Heart left ventricle (tissue), 16 donors: ENCODE measurements at regions not wholly inside any gene's neighbourhood (a gene's known extent, or its start where the extent isn't known, plus 50 kb on each side); places are given as distances from the start of the nearest gene placed in this dataset.
"Not testable (repeated sequence)": the region's sequence is repeated elsewhere in the genome, so short reads cannot be mapped to it uniquely, and the experiment has no call there.

ENCODE experiments used
- ATAC-seq, 4 donors: fragments of 200-7000 bp; cut with Tn5 transposase; one replicate each; pipeline ENCODE4 v1.9.1; 2020 to 2022; ENCODE audit warnings: moderate library complexity in 4 of 4, mild to moderate bottlenecking in 3 of 4, moderate number of reproducible peaks in 1 of 4
- DNase-seq, 5 donors: peaks; one replicate each; pipeline ENCODE4 v3.0.0-alpha.2; 2020
- H3K27ac ChIP-seq, 12 donors: fragments of 200-600 bp; sonication (generic) in 4 of 12; one replicate each; pipeline versions ENCODE4 v1.5.0 to v1.8.0; 2016 to 2022; ENCODE audit warnings: mild to moderate bottlenecking in 2 of 12
- H3K27me3 ChIP-seq, 9 donors: fragments of 200-600 bp; sonication (generic) in 2 of 9; one replicate each; pipeline versions ENCODE4 v1.5.1 to v1.8.0; 2016 to 2022; ENCODE audit warnings: mild to moderate bottlenecking in 3 of 9
- H3K36me3 ChIP-seq, 9 donors: fragments of 200-600 bp; sonication (generic) in 2 of 9; one replicate each; pipeline versions ENCODE4 v1.5.0 to v1.8.0; 2018 to 2022; ENCODE audit warnings: mild to moderate bottlenecking in 2 of 9
- H3K4me1 ChIP-seq, 12 donors: fragments of 200-600 bp; sonication (generic) in 4 of 12; one replicate each; pipeline versions ENCODE4 v1.5.0 to v1.8.0; 2016 to 2022; ENCODE audit warnings: mild to moderate bottlenecking in 3 of 12
- H3K4me3 ChIP-seq, 12 donors: fragments of 200-600 bp; sonication (generic) in 4 of 12; one replicate each; pipeline versions ENCODE4 v1.5.0 to v1.8.0; 2017 to 2022; ENCODE audit warnings: mild to moderate bottlenecking in 9 of 12, moderate library complexity in 4 of 12
- H3K9me3 ChIP-seq, 12 donors: fragments of 200-600 bp; sonication (generic) in 4 of 12; one replicate each; pipeline versions ENCODE4 v1.5.0 to v1.8.0; 2016 to 2022; ENCODE audit warnings: mild to moderate bottlenecking in 1 of 12
- POLR2A ChIP-seq, 2 donors: fragments of 450-650 bp; IDR thresholded peaks; one replicate each; pipeline ENCODE4 v1.6.1; 2017; ENCODE audit warnings: antibody characterized with exemption in 2 of 2, mild to moderate bottlenecking in 2 of 2, moderate library complexity in 2 of 2
- WGBS, 4 donors: extraction: QIAGEN DNeasy Blood & Tissue Kit in 2 of 4; methylation state at CpG; one replicate each; pipeline versions ENCODE4 v1.1.5 to v1.1.7; 2013 to 2018; 5-methylcytosine and 5-hydroxymethylcytosine counted together
- intact Hi-C, 10 donors: fragments of 100-400 bp; cut with DNase I; formaldehyde crosslinking; loops; one replicate each; pipeline versions ENCODE4 v1.11.1 to v1.14.2; 2022
- TF ChIP-seq, protein P1 (sequence below), 12 donors: fragments of 200-600 bp; sonication (generic) in 4 of 12; IDR thresholded peaks; one replicate each; pipeline versions ENCODE4 v1.5.0 to v1.8.0; 2018 to 2022; ENCODE audit warnings: antibody characterized with exemption in 12 of 12, mild to moderate bottlenecking in 5 of 12
- donor health status: ischemic (EF 13 %, LVEDD 7.1; RV severe dilation, severe dysfunction).
- donor health status: healthy with polysubstance abuse.
- donor health status: DM: no; HTN: yes; CAD: no.
- donor health status: DM: no; HTN: no; CAD: no.
- donor health status: ischemic (EF 25% LVEDD 6.9; RV normal size, moderate dysfunction).
- donor health status: ischemic (EF 25% LVEDD 5.7; RV mildly dilated, moderate dysfunction).
- donor health status: healthy.
- donor health status: DM: yes; HTN: yes; CAD: no.
- donor health status: ischemic (EF 35%, LVEDD 5.7; RV mildly dilated, moderate dysfunction).
- donor health status: nonischemic (EF 11% LVEDD 7.7; RV severe dilation, severe dysfunction).
- donor health status: DM: yes; HTN: yes; CAD: no.
- donor health status: PGD.
- donor health status: ischemic (EF 29% LVEDD 5.4; RV normal size, mild dysfunction).
- donor health status: nonischemic (EF 23%, LVEDD 6.1; RV moderate dilation, normal function).

DNA sequence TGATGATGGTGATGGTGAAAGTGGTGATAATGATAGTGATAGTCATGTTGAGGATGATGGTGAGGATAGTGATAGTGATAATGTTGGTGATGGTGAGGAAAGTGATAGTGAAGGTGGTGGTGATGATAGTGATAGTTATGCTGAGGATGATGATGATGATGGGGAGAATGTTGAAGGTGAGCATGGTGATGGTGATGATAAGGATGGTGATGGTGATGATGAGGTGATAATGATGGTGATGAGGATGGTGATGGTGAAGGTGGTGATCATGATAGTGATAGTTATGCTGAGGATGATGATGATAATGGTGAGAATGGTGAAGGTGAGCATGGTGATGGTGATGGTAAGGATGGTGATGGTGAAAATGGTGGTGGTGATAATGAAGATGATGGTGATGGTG lies 64.9 kb upstream of the ZNF337 start:
- no peak for DNase-seq

DNA sequence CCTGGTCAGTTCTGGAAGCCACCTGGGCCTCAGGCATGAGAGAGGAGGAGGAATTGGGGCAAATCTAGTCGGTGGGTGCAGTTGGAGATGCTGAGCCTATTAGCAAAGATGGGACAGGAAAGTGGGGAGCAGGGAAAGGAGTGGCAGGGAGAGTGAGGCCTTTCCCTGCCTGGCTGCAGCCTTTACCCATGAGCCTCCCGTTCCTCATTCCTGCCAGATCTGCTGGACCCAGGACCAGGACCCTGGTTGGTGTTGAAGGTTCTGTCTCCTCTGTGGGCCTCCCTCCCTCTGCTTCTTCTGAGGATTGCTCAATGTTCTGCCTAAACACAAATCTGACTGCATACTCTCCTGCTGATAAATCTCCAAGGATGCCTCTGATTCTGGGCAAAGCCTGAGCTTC lies 64.4 kb upstream of the ZNF337 start:
- intact Hi-C loops, ATAC-seq, H3K27ac ChIP-seq, DNase-seq, H3K4me3 ChIP-seq, H3K9me3 ChIP-seq, H3K4me1 ChIP-seq, H3K36me3 ChIP-seq: not testable (repeated sequence)
- H3K27me3 ChIP-seq: peaks cover 0 to 12% (median 0%) of the 10 kb centered on the region in 9 donors
- WGBS, 4 donors: 64 to 83% (median 76%) methylated on average over 2 of the region's 2 CpGs

More for the DNA sequence above, 64.9 kb upstream of the ZNF337 start:
- intact Hi-C loops: no loop called here
- Histone ChIP-seq H3K4me3 (no peak overlapping the region), H3K27me3 (peaks cover 0 to 12% (median 0%) of the 10 kb centered on the region in 9 donors), H3K36me3 (no peaks in the 10 kb centered on the region), H3K4me1 (no peaks in the 10 kb centered on the region), H3K27ac (no peak overlapping the region), H3K9me3 (no peaks in the 10 kb centered on the region)
- no peak for ATAC-seq
- TF ChIP-seq POLR2A (IDR thresholded peaks at IDR 0.05): no peak
- TF ChIP-seq, protein P1, sequence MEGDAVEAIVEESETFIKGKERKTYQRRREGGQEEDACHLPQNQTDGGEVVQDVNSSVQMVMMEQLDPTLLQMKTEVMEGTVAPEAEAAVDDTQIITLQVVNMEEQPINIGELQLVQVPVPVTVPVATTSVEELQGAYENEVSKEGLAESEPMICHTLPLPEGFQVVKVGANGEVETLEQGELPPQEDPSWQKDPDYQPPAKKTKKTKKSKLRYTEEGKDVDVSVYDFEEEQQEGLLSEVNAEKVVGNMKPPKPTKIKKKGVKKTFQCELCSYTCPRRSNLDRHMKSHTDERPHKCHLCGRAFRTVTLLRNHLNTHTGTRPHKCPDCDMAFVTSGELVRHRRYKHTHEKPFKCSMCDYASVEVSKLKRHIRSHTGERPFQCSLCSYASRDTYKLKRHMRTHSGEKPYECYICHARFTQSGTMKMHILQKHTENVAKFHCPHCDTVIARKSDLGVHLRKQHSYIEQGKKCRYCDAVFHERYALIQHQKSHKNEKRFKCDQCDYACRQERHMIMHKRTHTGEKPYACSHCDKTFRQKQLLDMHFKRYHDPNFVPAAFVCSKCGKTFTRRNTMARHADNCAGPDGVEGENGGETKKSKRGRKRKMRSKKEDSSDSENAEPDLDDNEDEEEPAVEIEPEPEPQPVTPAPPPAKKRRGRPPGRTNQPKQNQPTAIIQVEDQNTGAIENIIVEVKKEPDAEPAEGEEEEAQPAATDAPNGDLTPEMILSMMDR (IDR thresholded peaks at IDR 0.05): no peak

DNA sequence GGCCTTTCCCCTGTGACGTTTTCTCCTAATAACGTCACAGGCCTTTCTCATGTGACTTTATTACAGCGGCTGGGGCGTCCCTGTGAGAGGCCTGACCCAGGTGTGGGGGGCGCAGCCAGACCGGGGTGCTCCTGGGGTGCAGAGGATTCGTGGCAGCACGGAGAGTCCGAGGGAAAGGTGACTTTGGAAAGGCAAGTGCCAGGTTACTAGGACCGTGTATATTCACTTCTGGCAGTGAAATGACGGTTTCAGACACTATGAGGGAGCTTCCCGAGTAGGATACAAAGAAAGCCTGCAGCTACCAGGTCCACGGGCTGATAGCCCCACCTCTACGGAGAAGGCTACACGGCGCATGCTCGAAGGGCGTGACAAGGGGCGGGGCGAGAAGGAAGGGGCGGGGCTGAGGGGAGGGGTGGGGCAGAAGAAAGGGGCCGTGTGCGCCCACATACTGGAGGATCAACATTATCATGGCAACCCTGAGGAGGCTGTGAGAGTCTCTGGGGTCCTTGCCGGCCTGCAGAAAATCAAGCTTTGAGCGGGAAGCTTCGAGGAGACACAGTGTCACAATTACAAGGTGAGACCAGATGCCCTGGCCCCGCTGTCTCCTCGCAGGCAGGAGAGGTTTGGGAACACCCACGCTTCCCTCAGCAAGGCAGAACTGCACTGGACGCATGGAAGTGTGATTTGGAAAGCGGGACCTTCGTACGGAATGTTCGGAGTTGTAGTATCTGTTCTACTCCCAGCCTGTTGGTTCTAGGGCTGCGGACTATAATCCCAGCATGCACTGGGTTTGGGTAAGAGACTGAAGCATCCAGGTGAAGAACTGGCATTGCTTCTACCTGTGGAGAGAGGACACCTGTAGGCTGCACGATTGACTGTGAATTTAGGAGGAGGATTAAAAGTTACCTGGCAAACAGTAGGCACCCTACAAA lies 54.4 kb upstream of the ZNF337 start:
- peak overlapping the region in 11 of 12 donors; percentile 16 to 68 (median 52) for H3K4me3 ChIP-seq
- no peaks in the 10 kb centered on the region for H3K36me3 ChIP-seq
- TF ChIP-seq, protein P1 (IDR thresholded peaks at IDR 0.05): no peak
- TF ChIP-seq POLR2A (IDR thresholded peaks at IDR 0.05): peak in 1 of 2 donors; percentile 21
- H3K9me3 ChIP-seq: no peaks in the 10 kb centered on the region
- H3K27ac ChIP-seq: peak overlapping the region in 3 of 12 donors; percentile 11 to 51 (median 50)
- peaks cover 0 to 9% (median 0%) of the 10 kb centered on the region in 12 donors for H3K4me1 ChIP-seq
- intact Hi-C loops: loop anchor here in 1 of 10 donors (5.0 kb wide), 1 partner anchor 214 kb away; no protein-coding TSS in a partner anchor
- WGBS, 4 donors: 20 to 47% (median 39%) methylated on average over 28 to 36 of the region's 36 CpGs
- ATAC-seq (peak; percentile 67 to 97 (median 94)), DNase-seq (peak in 4 of 5 donors; percentile 33 to 83 (median 52))
- H3K27me3 ChIP-seq: no peaks in the 10 kb centered on the region

DNA sequence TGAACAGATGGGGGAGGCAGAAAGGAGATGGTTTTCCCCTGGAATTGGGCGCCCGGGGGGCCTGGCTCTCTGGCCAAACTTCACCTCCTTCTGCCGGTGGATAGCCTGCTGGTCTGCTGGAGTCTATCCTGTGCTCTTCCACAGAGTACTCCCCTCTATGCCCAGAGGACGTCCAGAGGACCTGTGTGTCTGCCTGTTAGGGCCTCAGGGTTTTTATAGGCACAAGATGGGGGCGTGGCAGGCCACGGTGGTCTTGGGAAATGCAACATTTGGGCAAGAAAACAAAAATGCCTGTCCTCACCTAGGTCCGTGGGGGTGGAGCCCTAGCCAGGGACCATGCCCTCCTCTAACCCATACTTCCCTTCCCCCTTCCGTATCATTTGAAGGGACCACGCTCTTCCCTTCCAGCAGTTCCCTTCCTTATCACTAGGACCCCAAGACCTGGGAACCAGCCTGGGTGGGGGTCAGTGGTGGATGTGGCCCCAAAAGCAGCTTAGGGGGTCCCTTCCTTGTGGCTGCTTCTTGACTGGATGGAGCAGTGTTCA lies 53.6 kb upstream of the ZNF337 start:
- Histone ChIP-seq H3K4me3 (peak overlapping the region in 11 of 12 donors; percentile 16 to 68 (median 52)), H3K36me3 (no peaks in the 10 kb centered on the region), H3K27ac (peak overlapping the region in 3 of 12 donors; percentile 11 to 51 (median 50)), H3K27me3 (no peaks in the 10 kb centered on the region), H3K4me1 (peaks cover 0 to 9% (median 0%) of the 10 kb centered on the region in 12 donors), H3K9me3 (no peaks in the 10 kb centered on the region)
- intact Hi-C loops: loop anchor here in 1 of 10 donors (5.0 kb wide), 1 partner anchor 213 kb away; no protein-coding TSS in a partner anchor
- ATAC-seq (no peak), DNase-seq (no peak)
- 82 to 91% (median 90%) methylated on average over 9 of the region's 9 CpGs for WGBS, 4 donors
- TF ChIP-seq, protein P1 (IDR thresholded peaks at IDR 0.05): no peak
- no peak for TF ChIP-seq POLR2A (IDR thresholded peaks at IDR 0.05)
